ENCODE measurements at regions not wholly inside any gene's neighbourhood (a gene's known extent, or its start where the extent isn't known, plus 50 kb on each side); places are given as distances from the start of the nearest gene placed in this dataset.

DNA sequence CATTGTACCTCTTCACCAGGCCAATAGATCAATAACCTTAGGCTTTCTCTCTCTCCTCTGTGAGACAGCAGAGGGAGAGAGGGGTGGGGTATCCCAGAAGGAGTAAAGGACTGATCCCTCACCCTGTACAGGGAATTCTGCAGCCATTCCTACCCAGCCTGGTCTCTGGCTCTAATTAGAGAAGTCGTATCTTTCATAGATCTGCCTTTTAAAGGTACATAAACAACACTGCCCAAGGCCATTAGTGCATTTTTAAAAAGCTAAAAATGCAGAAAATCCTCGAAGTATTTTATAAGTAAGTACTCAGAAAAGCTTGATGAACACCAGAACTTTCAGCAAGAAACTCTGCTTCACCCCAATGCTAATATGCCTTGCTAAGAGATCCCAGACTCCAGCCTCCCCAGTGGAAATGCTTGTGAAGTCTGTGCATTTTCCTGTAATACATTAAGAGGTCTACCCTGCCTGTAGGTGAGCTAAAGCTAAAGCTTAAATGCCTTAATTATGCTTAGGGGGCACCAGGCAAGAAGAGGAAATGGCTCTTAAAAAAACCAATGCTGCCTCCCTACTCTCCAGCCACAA lies 200.0 kb upstream of the ANKRD55 start (continued):
- TF ChIP-seq, protein P1, sequence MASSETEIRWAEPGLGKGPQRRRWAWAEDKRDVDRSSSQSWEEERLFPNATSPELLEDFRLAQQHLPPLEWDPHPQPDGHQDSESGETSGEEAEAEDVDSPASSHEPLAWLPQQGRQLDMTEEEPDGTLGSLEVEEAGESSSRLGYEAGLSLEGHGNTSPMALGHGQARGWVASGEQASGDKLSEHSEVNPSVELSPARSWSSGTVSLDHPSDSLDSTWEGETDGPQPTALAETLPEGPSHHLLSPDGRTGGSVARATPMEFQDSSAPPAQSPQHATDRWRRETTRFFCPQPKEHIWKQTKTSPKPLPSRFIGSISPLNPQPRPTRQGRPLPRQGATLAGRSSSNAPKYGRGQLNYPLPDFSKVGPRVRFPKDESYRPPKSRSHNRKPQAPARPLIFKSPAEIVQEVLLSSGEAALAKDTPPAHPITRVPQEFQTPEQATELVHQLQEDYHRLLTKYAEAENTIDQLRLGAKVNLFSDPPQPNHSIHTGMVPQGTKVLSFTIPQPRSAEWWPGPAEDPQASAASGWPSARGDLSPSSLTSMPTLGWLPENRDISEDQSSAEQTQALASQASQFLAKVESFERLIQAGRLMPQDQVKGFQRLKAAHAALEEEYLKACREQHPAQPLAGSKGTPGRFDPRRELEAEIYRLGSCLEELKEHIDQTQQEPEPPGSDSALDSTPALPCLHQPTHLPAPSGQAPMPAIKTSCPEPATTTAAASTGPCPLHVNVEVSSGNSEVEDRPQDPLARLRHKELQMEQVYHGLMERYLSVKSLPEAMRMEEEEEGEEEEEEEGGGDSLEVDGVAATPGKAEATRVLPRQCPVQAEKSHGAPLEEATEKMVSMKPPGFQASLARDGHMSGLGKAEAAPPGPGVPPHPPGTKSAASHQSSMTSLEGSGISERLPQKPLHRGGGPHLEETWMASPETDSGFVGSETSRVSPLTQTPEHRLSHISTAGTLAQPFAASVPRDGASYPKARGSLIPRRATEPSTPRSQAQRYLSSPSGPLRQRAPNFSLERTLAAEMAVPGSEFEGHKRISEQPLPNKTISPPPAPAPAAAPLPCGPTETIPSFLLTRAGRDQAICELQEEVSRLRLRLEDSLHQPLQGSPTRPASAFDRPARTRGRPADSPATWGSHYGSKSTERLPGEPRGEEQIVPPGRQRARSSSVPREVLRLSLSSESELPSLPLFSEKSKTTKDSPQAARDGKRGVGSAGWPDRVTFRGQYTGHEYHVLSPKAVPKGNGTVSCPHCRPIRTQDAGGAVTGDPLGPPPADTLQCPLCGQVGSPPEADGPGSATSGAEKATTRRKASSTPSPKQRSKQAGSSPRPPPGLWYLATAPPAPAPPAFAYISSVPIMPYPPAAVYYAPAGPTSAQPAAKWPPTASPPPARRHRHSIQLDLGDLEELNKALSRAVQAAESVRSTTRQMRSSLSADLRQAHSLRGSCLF (CRISPR knock-in tag; IDR thresholded peaks at IDR 0.05; ENCODE audit: borderline replicate concordance), result no peak
- no peak for TF ChIP-seq NFRKB (IDR thresholded peaks at IDR 0.05)
- TF ChIP-seq, protein P2, sequence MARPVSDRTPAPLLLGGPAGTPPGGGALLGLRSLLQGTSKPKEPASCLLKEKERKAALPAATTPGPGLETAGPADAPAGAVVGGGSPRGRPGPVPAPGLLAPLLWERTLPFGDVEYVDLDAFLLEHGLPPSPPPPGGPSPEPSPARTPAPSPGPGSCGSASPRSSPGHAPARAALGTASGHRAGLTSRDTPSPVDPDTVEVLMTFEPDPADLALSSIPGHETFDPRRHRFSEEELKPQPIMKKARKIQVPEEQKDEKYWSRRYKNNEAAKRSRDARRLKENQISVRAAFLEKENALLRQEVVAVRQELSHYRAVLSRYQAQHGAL (CRISPR knock-in tag; IDR thresholded peaks at IDR 0.05; ENCODE audit: not compliant biosample characterization), result no peak
- TF ChIP-seq, protein P3, sequence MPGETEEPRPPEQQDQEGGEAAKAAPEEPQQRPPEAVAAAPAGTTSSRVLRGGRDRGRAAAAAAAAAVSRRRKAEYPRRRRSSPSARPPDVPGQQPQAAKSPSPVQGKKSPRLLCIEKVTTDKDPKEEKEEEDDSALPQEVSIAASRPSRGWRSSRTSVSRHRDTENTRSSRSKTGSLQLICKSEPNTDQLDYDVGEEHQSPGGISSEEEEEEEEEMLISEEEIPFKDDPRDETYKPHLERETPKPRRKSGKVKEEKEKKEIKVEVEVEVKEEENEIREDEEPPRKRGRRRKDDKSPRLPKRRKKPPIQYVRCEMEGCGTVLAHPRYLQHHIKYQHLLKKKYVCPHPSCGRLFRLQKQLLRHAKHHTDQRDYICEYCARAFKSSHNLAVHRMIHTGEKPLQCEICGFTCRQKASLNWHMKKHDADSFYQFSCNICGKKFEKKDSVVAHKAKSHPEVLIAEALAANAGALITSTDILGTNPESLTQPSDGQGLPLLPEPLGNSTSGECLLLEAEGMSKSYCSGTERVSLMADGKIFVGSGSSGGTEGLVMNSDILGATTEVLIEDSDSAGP (CRISPR knock-in tag; IDR thresholded peaks at IDR 0.05; ENCODE audit: borderline replicate concordance), result no peak
- TF ChIP-seq ZNF879 (CRISPR knock-in tag; IDR thresholded peaks at IDR 0.05), result no peak

All from HepG2 (cell line).